Activated B cell treated with CpG ODN at 0.5 μM for 24 hours (primary cell): ENCODE measurements at regions not wholly inside any gene's neighbourhood (a gene's known extent, or its start where the extent isn't known, plus 50 kb on each side); places are given as distances from the start of the nearest gene placed in this dataset.

Experiments
- ATAC-seq: fragments of 200-7000 bp; cut with Tn5 transposase; one replicate; pipeline ENCODE4 v1.10.0; 2021; ENCODE audit warnings: low read depth, mild to moderate bottlenecking, moderate library complexity
- CTCF ChIA-PET: fragments of 350-600 bp; sonication (Branson Sonifier 250); formaldehyde crosslinking; loops from one replicate; lab custom pipeline; 2021; ENCODE audit warnings: antibody characterized with exemption; lab: Charles Lee
- POLR2A ChIA-PET: fragments of 350-600 bp; sonication (Branson Sonifier 250); formaldehyde crosslinking; loops from one replicate; lab custom pipeline; 2021; ENCODE audit warnings: antibody characterized with exemption; lab: Charles Lee
- DNase-seq: peaks from one replicate; pipeline ENCODE4 v3.0.0; 2022
- H3K27ac Mint-ChIP-seq: one replicate; pipeline ENCODE4 v1.8.0; 2020; ENCODE audit warnings: mixed read lengths
- H3K27me3 Mint-ChIP-seq: one replicate; pipeline ENCODE4 v1.8.0; 2021; ENCODE audit warnings: mixed read lengths
- H3K36me3 Mint-ChIP-seq: one replicate; pipeline ENCODE4 v1.8.0; 2021; ENCODE audit warnings: low read depth, mixed read lengths
- H3K4me1 Mint-ChIP-seq: one replicate; pipeline ENCODE4 v1.8.0; 2021; ENCODE audit warnings: mixed read lengths
- H3K4me3 Mint-ChIP-seq: one replicate; pipeline ENCODE4 v1.8.0; 2020; ENCODE audit warnings: mild to moderate bottlenecking, mixed read lengths
- H3K9me3 Mint-ChIP-seq: one replicate; pipeline ENCODE4 v1.8.0; 2020; ENCODE audit warnings: mixed read lengths
- CTCF ChIP-seq: fragments of 200-600 bp; IDR thresholded peaks from one replicate; pipeline ENCODE4 v1.8.0; 2022; ENCODE audit warnings: antibody characterized with exemption, mild to moderate bottlenecking
- intact Hi-C: fragments of 100-400 bp; cut with micrococcal nuclease; formaldehyde crosslinking; loops from one replicate; pipeline ENCODE4 v1.15.1; 2024

GRCh38 chr2:160868891-160869290 lies 291.3 kb upstream of the TANK start:
- peaks cover 3% of the 10 kb centered on the region for H3K27me3 Mint-ChIP-seq
- H3K27ac Mint-ChIP-seq: no peak overlapping the region
- no peaks in the 10 kb centered on the region for H3K9me3 Mint-ChIP-seq
- no peaks in the 10 kb centered on the region for H3K36me3 Mint-ChIP-seq
- no peak overlapping the region for H3K4me3 Mint-ChIP-seq
- no peak for TF ChIP-seq CTCF
- intact Hi-C loops: no loop called here
- POLR2A ChIA-PET: no interaction called here
- no peak for DNase-seq
- no peaks in the 10 kb centered on the region for H3K4me1 Mint-ChIP-seq
- no peak for ATAC-seq
- CTCF ChIA-PET: no interaction called here

GRCh38 chr2:160869411-160869810 lies 290.8 kb upstream of the TANK start:
- Mint-ChIP-seq H3K27me3 (peaks cover 3% of the 10 kb centered on the region), H3K27ac (no peak overlapping the region)

GRCh38 chr2:160870729-160871465 lies 289.3 kb upstream of the TANK start:
- Mint-ChIP-seq H3K36me3 (no peaks in the 10 kb centered on the region), H3K27me3 (peaks cover 3% of the 10 kb centered on the region), H3K9me3 (no peaks in the 10 kb centered on the region), H3K27ac (no peak overlapping the region), H3K4me1 (no peaks in the 10 kb centered on the region), H3K4me3 (no peak overlapping the region)
- DNase-seq (no peak), ATAC-seq (no peak)
- POLR2A ChIA-PET: no interaction called here
- TF ChIP-seq CTCF: no peak
- intact Hi-C loops: no loop called here
- CTCF ChIA-PET: no interaction called here

More at GRCh38 chr2:160869411-160869810, 290.8 kb upstream of the TANK start:
- H3K4me3 Mint-ChIP-seq: no peak overlapping the region
- H3K36me3 Mint-ChIP-seq: no peaks in the 10 kb centered on the region
- CTCF ChIA-PET: no interaction called here
- POLR2A ChIA-PET: no interaction called here
- TF ChIP-seq CTCF: no peak
- H3K4me1 Mint-ChIP-seq: no peaks in the 10 kb centered on the region
- H3K9me3 Mint-ChIP-seq: no peaks in the 10 kb centered on the region
- ATAC-seq (no peak), DNase-seq (no peak)
- intact Hi-C loops: no loop called here

- Mint-ChIP-seq H3K9me3 (no peaks in the 10 kb centered on the region), H3K4me3 (no peak overlapping the region), H3K27ac (no peak overlapping the region), H3K4me1 (no peaks in the 10 kb centered on the region), H3K27me3 (peaks cover 3% of the 10 kb centered on the region), H3K36me3 (no peaks in the 10 kb centered on the region)
- no peak for DNase-seq
- no peak for TF ChIP-seq CTCF
- ChIA-PET CTCF (no interaction called here), POLR2A (no interaction called here)
- intact Hi-C loops: no loop called here
- no peak for ATAC-seq
Measured at GRCh38 chr2:160871953-160872352, 288.3 kb upstream of the TANK start.

- Mint-ChIP-seq H3K9me3 (no peaks in the 10 kb centered on the region), H3K36me3 (no peaks in the 10 kb centered on the region), H3K27me3 (peaks cover 2% of the 10 kb centered on the region), H3K27ac (no peak overlapping the region), H3K4me1 (no peaks in the 10 kb centered on the region), H3K4me3 (no peak overlapping the region)
- POLR2A ChIA-PET: no interaction called here
- ATAC-seq (no peak), DNase-seq (no peak)
- CTCF ChIA-PET: no interaction called here
- intact Hi-C loops: no loop called here
- no peak for TF ChIP-seq CTCF
Measured at GRCh38 chr2:160876029-160876428, 284.2 kb upstream of the TANK start.
